Lower leg skin (tissue), 3 donors: ENCODE measurements at regions not wholly inside any gene's neighbourhood (a gene's known extent, or its start where the extent isn't known, plus 50 kb on each side); places are given as distances from the start of the nearest gene placed in this dataset.

ENCODE experiments used
- CTCF ChIP-seq, 3 donors: fragments of 450-650 bp; IDR thresholded peaks; one replicate each; pipeline ENCODE4 v1.5.1; 2016; ENCODE audit warnings: antibody characterized with exemption in 3 of 3, mild to moderate bottlenecking in 3 of 3, moderate library complexity in 2 of 3
- POLR2A ChIP-seq, 2 donors: fragments of 450-650 bp; IDR thresholded peaks; one replicate each; pipeline ENCODE4 v1.6.1; 2016 to 2017; ENCODE audit warnings: antibody characterized with exemption in 2 of 2, mild to moderate bottlenecking in 1 of 2, moderate library complexity in 1 of 2

- TF ChIP-seq POLR2A (IDR thresholded peaks at IDR 0.05) (no peak), CTCF (IDR thresholded peaks at IDR 0.05) (no peak)
Measured at GRCh38 chr22:22395245-22395644, 113.3 kb downstream of the ZNF280B start.
